ENCODE measurements at regions not wholly inside any gene's neighbourhood (a gene's known extent, or its start where the extent isn't known, plus 50 kb on each side); places are given as distances from the start of the nearest gene placed in this dataset.

DNA sequence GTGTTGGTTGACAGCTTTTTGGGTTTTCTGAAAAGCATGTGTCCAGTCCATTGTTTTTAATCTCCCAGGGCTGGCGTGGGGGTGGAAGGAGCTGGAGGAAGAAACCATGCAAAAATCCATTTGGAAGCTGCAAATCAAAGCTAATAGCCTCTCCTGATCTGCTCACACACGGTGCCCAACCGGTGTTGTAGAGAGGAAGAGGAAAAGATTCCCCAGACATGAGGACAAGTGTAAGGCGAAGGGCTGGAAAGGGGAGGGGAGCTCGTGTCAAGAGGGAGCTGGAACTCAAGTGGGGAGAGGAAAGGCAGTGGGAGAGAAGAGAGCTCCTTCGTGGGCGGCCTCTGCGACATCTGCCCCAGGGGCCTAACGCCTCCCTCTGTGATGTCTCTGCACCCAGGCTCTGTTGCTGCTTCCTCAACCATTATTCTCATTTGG lies 112.3 kb upstream of the IRF2BP2 start:
- no peaks in the 10 kb centered on the region for H3K27me3 ChIP-seq (ENCODE audit: control insufficient read depth, insufficient read depth, low read length)
- H3K4me3 ChIP-seq (ENCODE audit: low read depth in 2 of 2, low read length in 2 of 2): no peak overlapping the region
- DNase-seq (ENCODE audit: low read depth, low spot score) (no peak), ATAC-seq (no peak)
- ChIA-PET POLR2A (interaction anchor here (1.0 kb wide), 1 partner anchor 111 kb away, joined by 3 read pairs; no protein-coding TSS in a partner anchor), CTCF (no interaction called here)
- TF ChIP-seq TCF7L2 (IDR thresholded peaks at IDR 0.05; ENCODE audit: low read depth, low read length) (no peak; the same call in 1 of the 2 replicates), POLR2AphosphoS5 (IDR thresholded peaks at IDR 0.05; ENCODE audit: low read depth, low read length) (no peak), SIN3A (IDR thresholded peaks at IDR 0.05; ENCODE audit: borderline replicate concordance, insufficient read depth, low read depth, low read length) (no peak), REST (IDR thresholded peaks at IDR 0.05; ENCODE audit: insufficient read depth in 1 of 2, low read depth in 2 of 2, low read length in 1 of 2) (no peak)
- TF ChIP-seq, protein P1, sequence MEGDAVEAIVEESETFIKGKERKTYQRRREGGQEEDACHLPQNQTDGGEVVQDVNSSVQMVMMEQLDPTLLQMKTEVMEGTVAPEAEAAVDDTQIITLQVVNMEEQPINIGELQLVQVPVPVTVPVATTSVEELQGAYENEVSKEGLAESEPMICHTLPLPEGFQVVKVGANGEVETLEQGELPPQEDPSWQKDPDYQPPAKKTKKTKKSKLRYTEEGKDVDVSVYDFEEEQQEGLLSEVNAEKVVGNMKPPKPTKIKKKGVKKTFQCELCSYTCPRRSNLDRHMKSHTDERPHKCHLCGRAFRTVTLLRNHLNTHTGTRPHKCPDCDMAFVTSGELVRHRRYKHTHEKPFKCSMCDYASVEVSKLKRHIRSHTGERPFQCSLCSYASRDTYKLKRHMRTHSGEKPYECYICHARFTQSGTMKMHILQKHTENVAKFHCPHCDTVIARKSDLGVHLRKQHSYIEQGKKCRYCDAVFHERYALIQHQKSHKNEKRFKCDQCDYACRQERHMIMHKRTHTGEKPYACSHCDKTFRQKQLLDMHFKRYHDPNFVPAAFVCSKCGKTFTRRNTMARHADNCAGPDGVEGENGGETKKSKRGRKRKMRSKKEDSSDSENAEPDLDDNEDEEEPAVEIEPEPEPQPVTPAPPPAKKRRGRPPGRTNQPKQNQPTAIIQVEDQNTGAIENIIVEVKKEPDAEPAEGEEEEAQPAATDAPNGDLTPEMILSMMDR (IDR thresholded peaks at IDR 0.05): no peak
- intact Hi-C loops (cut with micrococcal nuclease; ENCODE audit: unreplicated experiment): loop anchor here (5.0 to 10.0 kb wide), 3 partner anchors 227 to 360 kb away; no protein-coding TSS in a partner anchor
- H3K4me1 ChIP-seq (ENCODE audit: control insufficient read depth, insufficient read depth, low read length): peaks cover 88% of the 10 kb centered on the region
- H3K36me3 ChIP-seq (ENCODE audit: control insufficient read depth, insufficient read depth, low read length): no peaks in the 10 kb centered on the region
- no peaks in the 10 kb centered on the region for H3K9me3 ChIP-seq (ENCODE audit: control insufficient read depth, insufficient read depth, low read depth, low read length)
- BruUV-seq (replicated peaks): no TSS peak
- in situ Hi-C loops (cut with HindIII; ENCODE audit: low pct_unique_long_range_greater_than_20kb, low sequenced_read_pairs): no loop called here
- peak overlapping the region; percentile 95 for H3K27ac ChIP-seq (ENCODE audit: low read length)

- Histone ChIP-seq H3K27me3 (ENCODE audit: control insufficient read depth, insufficient read depth, low read length) (no peaks in the 10 kb centered on the region), H3K9me3 (ENCODE audit: control insufficient read depth, insufficient read depth, low read depth, low read length) (no peaks in the 10 kb centered on the region), H3K4me1 (ENCODE audit: control insufficient read depth, insufficient read depth, low read length) (peaks cover 88% of the 10 kb centered on the region), H3K4me3 (ENCODE audit: low read depth in 2 of 2, low read length in 2 of 2) (no peak overlapping the region), H3K27ac (ENCODE audit: low read length) (peak overlapping the region; percentile 95), H3K36me3 (ENCODE audit: control insufficient read depth, insufficient read depth, low read length) (no peaks in the 10 kb centered on the region)
- ChIA-PET CTCF (no interaction called here), POLR2A (interaction anchor here (1.0 kb wide), 1 partner anchor 110 kb away, joined by 3 read pairs; no protein-coding TSS in a partner anchor)
- in situ Hi-C loops (cut with HindIII; ENCODE audit: low pct_unique_long_range_greater_than_20kb, low sequenced_read_pairs) (no loop called here), intact Hi-C loops (cut with micrococcal nuclease; ENCODE audit: unreplicated experiment) (loop anchor here (5.0 to 10.0 kb wide), 3 partner anchors 227 to 361 kb away; no protein-coding TSS in a partner anchor)
- ATAC-seq: no peak
- TF ChIP-seq SIN3A (IDR thresholded peaks at IDR 0.05; ENCODE audit: borderline replicate concordance, insufficient read depth, low read depth, low read length): no peak
- no peak for TF ChIP-seq REST (IDR thresholded peaks at IDR 0.05; ENCODE audit: insufficient read depth in 1 of 2, low read depth in 2 of 2, low read length in 1 of 2)
- TF ChIP-seq POLR2AphosphoS5 (IDR thresholded peaks at IDR 0.05; ENCODE audit: low read depth, low read length): no peak
- TF ChIP-seq, protein P1 (IDR thresholded peaks at IDR 0.05): no peak
- no peak; the same call in 1 of the 2 replicates for TF ChIP-seq TCF7L2 (IDR thresholded peaks at IDR 0.05; ENCODE audit: low read depth, low read length)
- BruUV-seq (replicated peaks): no TSS peak
- DNase-seq (ENCODE audit: low read depth, low spot score): no peak
These were observed 111.7 kb upstream of the IRF2BP2 start for GRCh38 chr1:234721476-234722269.

Data from Panc1 (cell line).